RWPE2 (cell line): ENCODE measurements at regions not wholly inside any gene's neighbourhood (a gene's known extent, or its start where the extent isn't known, plus 50 kb on each side); places are given as distances from the start of the nearest gene placed in this dataset.

ENCODE experiments used
- ATAC-seq: fragments of 200-7000 bp; cut with Tn5 transposase; 3 replicates; pipeline ENCODE4 v1.9.1; 2021; ENCODE audit warnings: low read depth
- DNase-seq: peaks from one replicate; pipeline ENCODE4 v3.0.0-alpha.2; 2020; ENCODE audit warnings: low spot score
- H3K27ac ChIP-seq: fragments of 450-650 bp; 2 replicates; pipeline ENCODE4 v1.5.1; 2017; ENCODE audit warnings: mild to moderate bottlenecking; ENCODE audit not compliant: poor library complexity, severe bottlenecking
- H3K27me3 ChIP-seq: fragments of 250-450 bp; sonication (Bioruptor Pico); 2 replicates; pipeline ENCODE4 v1.5.1; 2021; ENCODE audit warnings: mild to moderate bottlenecking, moderate library complexity; ENCODE audit not compliant: insufficient read depth, poor library complexity, severe bottlenecking
- H3K36me3 ChIP-seq: fragments of 250-450 bp; sonication (Bioruptor Pico); 2 replicates; pipeline ENCODE4 v1.5.1; 2020; ENCODE audit warnings: low read depth, mild to moderate bottlenecking, moderate library complexity
- H3K4me1 ChIP-seq: fragments of 250-450 bp; sonication (Bioruptor Pico); 2 replicates; pipeline ENCODE4 v1.5.1; 2021; ENCODE audit warnings: mild to moderate bottlenecking, moderate library complexity; ENCODE audit not compliant: insufficient read depth, poor library complexity, severe bottlenecking
- H3K4me3 ChIP-seq: fragments of 250-450 bp; sonication (Bioruptor Pico); 2 replicates; pipeline ENCODE4 v1.5.1; 2021; ENCODE audit warnings: mild to moderate bottlenecking, moderate library complexity; ENCODE audit not compliant: severe bottlenecking
- H3K9me3 ChIP-seq: fragments of 250-450 bp; sonication (Bioruptor Pico); 2 replicates; pipeline ENCODE4 v1.5.1; 2021; ENCODE audit warnings: mild to moderate bottlenecking, moderate library complexity; ENCODE audit not compliant: severe bottlenecking
- CTCF ChIP-seq: fragments of 450-650 bp; IDR thresholded peaks from one replicate; pipeline ENCODE4 v1.5.1; 2017; ENCODE audit warnings: mild to moderate bottlenecking, moderate library complexity; ENCODE audit not compliant: poor library complexity, severe bottlenecking

DNA sequence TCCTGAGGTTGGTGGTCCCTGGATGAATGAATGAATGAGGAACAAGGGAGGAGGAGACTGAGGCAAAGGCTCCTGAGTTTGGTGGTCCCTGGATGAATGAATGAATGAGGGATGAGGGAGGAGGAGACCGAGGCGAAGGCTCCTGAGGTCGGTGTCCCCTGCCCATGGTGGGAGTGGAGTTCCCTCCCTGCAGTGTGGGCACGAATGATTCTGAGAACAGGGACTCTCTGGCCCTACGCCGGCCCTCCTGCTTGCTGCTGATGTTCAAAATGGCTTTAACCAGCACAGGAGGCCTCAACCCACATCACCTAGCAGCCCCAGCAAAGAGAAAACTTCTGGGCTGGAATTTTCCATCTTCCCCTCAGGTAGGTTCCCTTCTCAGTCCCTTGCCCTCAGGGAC, 377.8 kb downstream of the IRX2 start:
- no peak for DNase-seq
- Histone ChIP-seq H3K9me3 (no peaks in the 10 kb centered on the region), H3K27me3 (no peaks in the 10 kb centered on the region), H3K4me1 (no peaks in the 10 kb centered on the region), H3K27ac (no peak overlapping the region), H3K36me3 (no peaks in the 10 kb centered on the region), H3K4me3 (no peak overlapping the region)
- no peak for ATAC-seq
- TF ChIP-seq CTCF = no peak

DNA sequence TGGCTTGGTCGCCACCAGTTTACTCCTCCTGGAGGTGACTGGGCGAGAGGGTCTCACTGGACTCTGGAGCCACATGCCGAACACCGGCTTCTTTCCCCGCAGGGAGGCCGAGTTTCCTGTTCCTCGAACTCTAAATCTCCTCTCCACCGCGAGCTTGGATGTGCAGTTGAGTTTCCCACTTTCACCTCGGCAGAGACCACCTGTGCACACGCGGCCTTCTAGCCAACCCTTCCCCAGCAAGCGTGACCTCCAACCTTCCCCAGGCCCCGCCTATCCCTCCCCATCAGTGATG, 380.1 kb downstream of the IRX2 start:
- no peak overlapping the region for H3K27ac ChIP-seq
- H3K4me3 ChIP-seq = no peak overlapping the region
- H3K27me3 ChIP-seq = no peaks in the 10 kb centered on the region
- no peaks in the 10 kb centered on the region for H3K4me1 ChIP-seq
- no peaks in the 10 kb centered on the region for H3K36me3 ChIP-seq
- no peak for DNase-seq
- TF ChIP-seq CTCF = no peak
- H3K9me3 ChIP-seq = no peaks in the 10 kb centered on the region
- ATAC-seq = no peak

DNA sequence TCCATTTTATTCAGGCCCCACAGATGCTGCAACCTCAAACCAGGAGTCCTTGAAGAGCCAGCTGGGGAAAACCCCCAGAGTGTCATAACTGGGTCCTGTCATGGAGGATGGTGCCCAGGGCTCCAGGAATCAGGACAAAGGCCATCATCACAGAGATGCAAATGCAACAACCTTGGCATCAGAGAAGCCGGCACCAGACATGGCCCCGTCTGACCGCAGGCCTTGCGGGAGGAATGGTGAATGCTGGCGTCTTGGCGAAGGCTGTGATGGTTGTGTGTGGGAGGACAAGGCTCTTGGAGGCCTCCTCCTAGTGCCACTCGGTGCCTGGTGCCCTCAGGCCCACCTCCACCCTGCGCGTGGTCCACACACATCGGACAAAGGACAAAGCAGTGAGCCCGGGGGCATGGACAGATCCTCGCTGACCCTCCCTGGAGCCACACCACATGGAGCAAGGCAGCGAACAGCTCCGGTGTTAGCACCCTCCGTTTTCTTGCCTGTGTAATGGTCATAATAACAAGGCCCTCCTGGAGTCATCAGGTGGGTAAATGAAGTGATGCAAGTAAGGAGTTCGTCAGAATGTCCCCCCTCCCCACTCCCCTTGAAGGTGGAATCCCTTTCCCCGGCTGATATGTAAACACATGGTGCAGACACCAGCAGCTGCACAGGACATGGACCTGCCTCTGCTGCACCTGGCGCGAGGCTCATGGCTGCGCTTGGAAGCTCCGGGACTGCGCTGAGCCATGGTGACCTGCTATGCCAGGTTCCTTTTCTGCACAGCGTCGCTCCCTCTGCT, 380.7 kb downstream of the IRX2 start:
- TF ChIP-seq CTCF = no peak
- Histone ChIP-seq H3K27me3 (no peaks in the 10 kb centered on the region), H3K4me1 (no peaks in the 10 kb centered on the region), H3K27ac (no peak overlapping the region), H3K36me3 (no peaks in the 10 kb centered on the region), H3K4me3 (no peak overlapping the region), H3K9me3 (no peaks in the 10 kb centered on the region)
- DNase-seq (no peak), ATAC-seq (no peak)

- ATAC-seq (no peak), DNase-seq (no peak)
- H3K36me3 ChIP-seq = no peaks in the 10 kb centered on the region
- no peak overlapping the region for H3K27ac ChIP-seq
- H3K4me1 ChIP-seq = no peaks in the 10 kb centered on the region
- no peaks in the 10 kb centered on the region for H3K9me3 ChIP-seq
- H3K4me3 ChIP-seq = no peak overlapping the region
- no peaks in the 10 kb centered on the region for H3K27me3 ChIP-seq
- TF ChIP-seq CTCF = no peak
Observed at GRCh38 chr5:2369178-2369577, 382.3 kb downstream of the IRX2 start.

DNA sequence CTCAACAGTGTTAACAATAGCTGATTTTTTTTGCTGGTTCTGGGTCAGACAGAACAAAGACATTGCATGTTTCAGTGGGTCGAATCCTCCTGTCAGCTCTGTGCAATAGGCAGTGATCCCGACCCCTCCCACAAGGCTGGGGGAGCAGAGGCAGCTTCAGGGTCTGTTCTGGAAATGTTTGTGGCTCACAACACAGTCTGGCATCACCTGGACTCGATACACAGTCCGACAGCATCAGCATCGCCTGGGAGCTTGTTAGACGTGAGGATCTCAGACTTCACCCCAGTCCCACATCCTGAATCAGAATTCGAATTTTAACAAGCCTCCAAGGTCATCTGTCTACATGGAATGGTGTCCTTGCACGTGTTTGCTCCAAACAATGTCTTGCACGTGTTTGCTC, 384.7 kb downstream of the IRX2 start:
- Histone ChIP-seq H3K9me3 (no peaks in the 10 kb centered on the region), H3K4me1 (no peaks in the 10 kb centered on the region), H3K4me3 (no peak overlapping the region), H3K36me3 (no peaks in the 10 kb centered on the region), H3K27ac (no peak overlapping the region), H3K27me3 (peaks cover 8% of the 10 kb centered on the region)
- TF ChIP-seq CTCF = no peak
- DNase-seq (no peak), ATAC-seq (no peak)
